ENCODE measurements at regions not wholly inside any gene's neighbourhood (a gene's known extent, or its start where the extent isn't known, plus 50 kb on each side); places are given as distances from the start of the nearest gene placed in this dataset.

DNA sequence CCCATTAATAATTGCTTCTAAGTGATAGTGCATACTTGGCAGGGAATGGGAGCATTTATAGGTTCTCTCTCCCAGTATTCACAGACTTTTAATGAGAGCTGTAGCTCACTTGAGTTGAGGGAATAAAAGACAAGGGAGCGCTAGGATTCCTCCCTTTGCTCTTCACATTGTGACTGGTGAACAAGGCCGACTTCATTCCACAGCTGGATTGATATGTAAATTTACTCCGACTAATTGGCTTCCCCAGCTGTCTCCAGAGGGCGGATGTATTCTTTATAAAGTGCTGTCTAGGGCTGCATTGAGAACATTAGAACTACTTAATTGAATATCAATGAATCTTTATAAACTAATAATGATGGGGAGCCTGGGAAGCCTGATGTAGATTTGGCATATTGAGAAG, 63.4 kb downstream of the GPR50 start:
- ATAC-seq, result no peak
- DNase-seq (ENCODE audit: low spot score), result no peak

DNA sequence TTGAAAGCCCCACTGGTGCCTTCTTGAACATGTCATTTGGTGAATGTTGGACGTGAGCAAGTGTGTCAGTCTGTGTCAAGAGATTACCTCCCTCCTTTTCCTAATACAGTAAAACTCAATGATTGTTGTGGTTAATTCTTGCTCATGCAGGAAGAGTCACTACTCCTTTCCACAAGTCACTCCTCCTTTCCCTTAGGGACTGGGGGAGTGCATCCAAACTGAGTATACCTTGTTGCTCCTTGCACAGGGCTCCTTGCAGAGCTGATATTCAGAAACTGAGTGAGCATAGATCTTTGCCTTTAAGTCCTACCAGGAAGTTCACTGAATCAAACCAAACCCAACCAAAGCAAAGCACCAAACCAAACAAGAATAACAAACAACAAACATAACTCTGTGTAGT, 63.9 kb downstream of the GPR50 start:
- ATAC-seq, result no peak
- no peak for DNase-seq (ENCODE audit: low spot score)

DNA sequence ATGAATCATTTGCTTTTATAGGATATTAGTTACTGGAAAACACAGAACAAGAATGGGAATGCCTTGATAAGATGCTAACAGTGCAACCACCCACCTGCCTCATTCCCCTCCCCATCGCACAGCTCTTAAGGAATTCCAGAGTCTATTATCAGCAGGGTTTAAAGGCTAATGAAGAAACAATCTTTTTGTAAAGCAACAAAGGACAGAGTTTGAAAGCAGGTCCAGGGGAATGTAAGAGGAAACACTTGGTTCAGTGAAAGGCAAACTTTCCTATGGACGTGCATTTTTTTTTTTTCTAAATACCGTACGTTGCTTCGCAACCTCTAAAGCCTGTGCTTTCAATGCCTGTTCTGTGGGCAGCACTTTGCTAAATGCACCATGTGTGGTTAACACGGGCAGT, 92.5 kb downstream of the GPR50 start:
- DNase-seq (ENCODE audit: low spot score), result no peak
- ATAC-seq, result no peak

DNA sequence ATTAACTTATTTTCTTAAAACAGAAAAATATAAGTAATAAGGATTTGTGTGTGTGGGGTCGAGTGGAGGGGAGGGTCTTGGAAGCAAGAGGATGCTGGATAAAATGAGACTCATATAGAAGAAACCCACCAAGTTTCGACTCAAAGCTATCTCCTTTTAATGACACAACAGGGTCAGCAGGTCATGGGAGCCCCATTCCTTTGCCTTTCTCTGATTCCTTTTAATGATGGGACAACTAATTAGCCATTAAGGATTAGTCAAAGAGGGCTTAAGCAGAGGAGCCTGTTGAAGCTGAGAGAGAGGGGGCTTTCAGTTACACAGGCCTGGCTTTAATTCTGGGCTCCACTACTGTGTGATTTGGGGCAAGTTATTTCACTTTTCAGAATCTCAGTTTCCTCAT, 102.8 kb downstream of the GPR50 start:
- DNase-seq (ENCODE audit: low spot score) (no peak), ATAC-seq (no peak)

DNA sequence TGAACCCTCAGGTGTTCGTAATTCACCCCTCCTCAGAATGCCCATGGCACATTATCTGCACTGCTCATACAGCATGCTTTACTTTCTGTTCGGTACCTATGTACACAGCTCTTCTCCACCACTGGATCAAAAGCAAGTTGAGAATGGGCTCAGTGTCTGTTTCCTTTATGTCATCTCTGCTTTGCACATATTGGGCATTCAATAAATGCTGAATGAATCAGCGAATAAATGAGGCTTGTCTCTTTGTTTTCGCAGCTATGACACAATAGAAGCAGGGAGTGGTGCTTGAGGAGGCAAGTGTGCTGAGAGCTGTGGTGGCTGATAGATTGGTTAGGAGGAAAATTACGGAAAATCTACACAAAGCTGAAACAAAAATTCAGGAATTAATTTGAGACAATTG, 109.1 kb upstream of the VMA21 start:
- DNase-seq (ENCODE audit: low spot score) (no peak), ATAC-seq (no peak)

DNA sequence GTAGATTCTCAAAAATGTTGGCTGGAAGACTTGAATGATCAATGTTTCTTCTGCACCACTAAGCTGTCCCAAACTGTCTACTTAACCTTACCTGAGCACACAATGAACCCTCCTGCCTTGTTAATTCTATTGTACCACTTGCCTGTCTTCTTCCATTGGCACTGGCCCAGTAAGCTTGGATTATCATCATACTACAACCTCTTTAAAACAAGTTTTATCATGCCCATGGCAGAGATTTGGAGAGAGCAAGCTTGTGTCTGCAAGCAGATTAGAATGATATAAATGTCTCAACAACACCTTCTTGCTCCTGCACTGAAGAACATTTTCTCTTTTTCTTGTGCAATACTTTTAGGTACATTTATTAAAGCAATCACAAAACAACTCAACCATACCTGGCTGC, 74.0 kb upstream of the VMA21 start:
- DNase-seq (ENCODE audit: low spot score) (no peak), ATAC-seq (no peak)

DNA sequence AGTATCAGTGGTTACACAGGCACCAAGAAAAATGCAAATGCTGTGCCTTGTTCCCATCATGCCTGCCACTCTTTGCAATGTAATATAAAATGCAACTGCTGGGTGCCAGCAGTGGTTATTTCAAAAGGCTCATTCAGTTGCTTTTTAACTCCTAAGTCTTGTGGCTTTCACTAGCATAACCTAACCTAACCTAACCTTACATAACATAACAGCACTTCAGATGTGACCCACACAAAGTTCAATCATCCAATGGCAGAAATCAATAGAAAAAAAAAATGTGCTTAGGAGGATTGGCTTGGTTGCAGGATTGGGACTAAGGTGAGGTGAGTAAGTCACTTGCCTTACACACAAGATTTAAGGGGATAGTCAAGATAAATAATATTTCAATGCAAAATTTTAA, 60.2 kb upstream of the VMA21 start:
- ATAC-seq (peak; percentile 70), DNase-seq (ENCODE audit: low spot score) (no peak)

DNA sequence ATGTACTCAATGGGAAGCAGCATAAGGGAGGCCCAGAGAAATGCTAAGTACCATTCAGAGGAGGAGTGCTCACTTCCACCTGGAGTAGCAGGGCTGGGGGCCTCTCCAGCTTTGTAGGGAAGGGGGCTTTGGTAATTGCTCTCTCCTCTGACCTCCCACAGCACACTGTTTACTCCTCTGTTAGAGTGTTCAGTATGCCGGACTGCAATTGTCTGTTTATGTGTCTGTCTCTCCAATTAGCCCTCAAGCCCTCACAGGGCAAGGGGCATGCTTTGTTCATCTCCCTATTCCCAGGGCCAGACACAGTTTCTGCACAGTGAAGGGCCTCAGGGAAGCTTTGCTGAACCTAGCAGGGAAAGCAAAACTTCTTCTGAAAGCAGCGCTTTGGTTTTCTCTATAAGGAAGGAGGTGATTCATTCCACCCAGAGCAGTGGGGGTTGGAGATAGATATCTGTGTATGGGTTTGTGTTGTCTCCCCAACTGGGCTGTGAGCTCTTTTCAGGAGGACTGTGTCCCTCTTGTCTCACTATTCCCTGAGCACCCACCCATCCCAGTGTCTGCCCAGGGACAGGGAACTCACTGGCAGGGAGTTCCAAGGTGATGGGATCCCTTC, 50.0 kb upstream of the VMA21 start:
- DNase-seq (ENCODE audit: low spot score), result no peak
- ATAC-seq, result no peak

All from left lobe of liver (tissue), 2 donors.